OCI-LY3 (cell line): ENCODE measurements at regions not wholly inside any gene's neighbourhood (a gene's known extent, or its start where the extent isn't known, plus 50 kb on each side); places are given as distances from the start of the nearest gene placed in this dataset.

ENCODE experiments used
- EZH2phosphoT487 ChIP-seq: fragments of 200-600 bp; shearing (Covaris generic); IDR thresholded peaks from 2 replicates; pipeline ENCODE4 v1.6.1; 2018; ENCODE audit warnings: antibody characterized with exemption, mixed run types, low read depth
- TF ChIP-seq, protein P1 (sequence below): fragments of 200-600, 300-600 bp; sonication (generic); IDR thresholded peaks from 2 replicates; pipeline ENCODE4 v1.5.1; 2014; ENCODE audit warnings: antibody characterized with exemption, low read length, low read depth

DNA sequence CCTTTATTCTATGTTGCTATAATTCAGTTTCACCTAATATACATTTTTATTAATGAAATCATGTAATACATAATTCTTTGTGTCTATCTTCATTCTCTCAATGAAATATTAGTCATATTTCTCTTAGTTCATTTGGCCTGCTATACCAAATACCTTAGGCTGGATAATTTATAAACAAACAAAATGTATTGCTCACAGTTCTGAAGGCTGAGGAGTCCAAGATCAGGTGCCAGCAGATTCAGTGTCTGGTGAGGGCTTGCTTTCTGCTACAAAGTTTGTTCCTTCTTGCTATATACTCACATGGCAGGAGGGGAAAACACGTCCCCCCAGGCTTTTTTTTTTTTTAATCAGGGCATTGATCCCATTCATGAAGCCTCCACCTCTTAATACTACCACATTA, 143.4 kb upstream of the GRB10 start:
- TF ChIP-seq, protein P1, sequence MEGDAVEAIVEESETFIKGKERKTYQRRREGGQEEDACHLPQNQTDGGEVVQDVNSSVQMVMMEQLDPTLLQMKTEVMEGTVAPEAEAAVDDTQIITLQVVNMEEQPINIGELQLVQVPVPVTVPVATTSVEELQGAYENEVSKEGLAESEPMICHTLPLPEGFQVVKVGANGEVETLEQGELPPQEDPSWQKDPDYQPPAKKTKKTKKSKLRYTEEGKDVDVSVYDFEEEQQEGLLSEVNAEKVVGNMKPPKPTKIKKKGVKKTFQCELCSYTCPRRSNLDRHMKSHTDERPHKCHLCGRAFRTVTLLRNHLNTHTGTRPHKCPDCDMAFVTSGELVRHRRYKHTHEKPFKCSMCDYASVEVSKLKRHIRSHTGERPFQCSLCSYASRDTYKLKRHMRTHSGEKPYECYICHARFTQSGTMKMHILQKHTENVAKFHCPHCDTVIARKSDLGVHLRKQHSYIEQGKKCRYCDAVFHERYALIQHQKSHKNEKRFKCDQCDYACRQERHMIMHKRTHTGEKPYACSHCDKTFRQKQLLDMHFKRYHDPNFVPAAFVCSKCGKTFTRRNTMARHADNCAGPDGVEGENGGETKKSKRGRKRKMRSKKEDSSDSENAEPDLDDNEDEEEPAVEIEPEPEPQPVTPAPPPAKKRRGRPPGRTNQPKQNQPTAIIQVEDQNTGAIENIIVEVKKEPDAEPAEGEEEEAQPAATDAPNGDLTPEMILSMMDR, result no peak
- TF ChIP-seq EZH2phosphoT487, result no peak
